Liver (tissue), 8 donors: ENCODE measurements at regions not wholly inside any gene's neighbourhood (a gene's known extent, or its start where the extent isn't known, plus 50 kb on each side); places are given as distances from the start of the nearest gene placed in this dataset.

Source experiments
- DNase-seq: peaks from one replicate; pipeline ENCODE4 v3.0.0-alpha.2; 2017; ENCODE audit warnings: low spot score
- H3K27ac ChIP-seq, 2 donors: one replicate each; pipeline ENCODE4 v1.7.0; 2013; ENCODE audit warnings: inconsistent platforms in 2 of 2, low read length in 2 of 2, control low read depth in 1 of 2, low read depth in 1 of 2, mild to moderate bottlenecking in 1 of 2
- H3K27me3 ChIP-seq, 4 donors: one replicate each; pipeline versions ENCODE4 v1.6.1 to v1.7.0; 2013; ENCODE audit warnings: low read length in 3 of 4, inconsistent platforms in 1 of 4, mild to moderate bottlenecking in 1 of 4, moderate library complexity in 1 of 4; ENCODE audit not compliant: control insufficient read depth in 4 of 4, insufficient read depth in 4 of 4
- H3K36me3 ChIP-seq, 4 donors: one replicate each; pipeline versions ENCODE4 v1.6.1 to v1.7.0; 2013; ENCODE audit warnings: low read length in 3 of 4, mild to moderate bottlenecking in 3 of 4, low read depth in 1 of 4, moderate library complexity in 1 of 4; ENCODE audit not compliant: control insufficient read depth in 4 of 4, insufficient read depth in 3 of 4
- H3K4me1 ChIP-seq, 4 donors: one replicate each; pipeline versions ENCODE4 v1.6.1 to v1.7.0; 2013; ENCODE audit warnings: low read length in 3 of 4, mild to moderate bottlenecking in 3 of 4, moderate library complexity in 1 of 4; ENCODE audit not compliant: control insufficient read depth in 4 of 4, insufficient read depth in 4 of 4
- H3K4me3 ChIP-seq, 3 donors: one replicate each; pipeline versions ENCODE4 v1.6.1 to v1.7.0; 2013; ENCODE audit warnings: low read length in 3 of 3, control low read depth in 1 of 3, low read depth in 1 of 3, mild to moderate bottlenecking in 1 of 3
- H3K9ac ChIP-seq, 2 donors: one replicate each; pipeline ENCODE4 v1.7.0; 2013; ENCODE audit warnings: low read length in 2 of 2, mild to moderate bottlenecking in 2 of 2, moderate library complexity in 2 of 2, control low read depth in 1 of 2, low read depth in 1 of 2
- H3K9me3 ChIP-seq, 4 donors: one replicate each; pipeline versions ENCODE4 v1.6.1 to v1.7.0; 2013; ENCODE audit warnings: low read length in 3 of 4; ENCODE audit not compliant: control insufficient read depth in 4 of 4
- CTCF ChIP-seq: fragments of 150-350 bp; IDR thresholded peaks from 2 replicates; pipeline ENCODE4 v1.5.1; 2017; ENCODE audit warnings: improper control_type of control experiment, low read depth, low read length; ENCODE audit not compliant: missing input control
- EGR1 ChIP-seq, 2 donors: IDR thresholded peaks; 2 replicates each; pipeline ENCODE4 v1.6.1; 2016 to 2018; ENCODE audit warnings: antibody characterized with exemption in 2 of 2, low read depth in 2 of 2
- GABPA ChIP-seq, 2 donors: IDR thresholded peaks in 1 of 2; conservative IDR thresholded peaks in 1 of 2; 2 replicates each; pipeline ENCODE4 v1.6.1; 2016; ENCODE audit warnings: antibody characterized with exemption in 2 of 2, mild to moderate bottlenecking in 1 of 2, moderate library complexity in 1 of 2
- HNF4A ChIP-seq, 2 donors: conservative IDR thresholded peaks; 2 replicates each; pipeline ENCODE4 v1.6.1; 2016; ENCODE audit warnings: antibody characterized with exemption in 2 of 2, mild to moderate bottlenecking in 2 of 2
- HNF4G ChIP-seq: IDR thresholded peaks from 2 replicates; pipeline ENCODE4 v1.6.1; 2016; ENCODE audit warnings: antibody characterized with exemption
- MAX ChIP-seq: IDR thresholded peaks from 2 replicates; pipeline ENCODE4 v1.6.1; 2016; ENCODE audit warnings: antibody characterized with exemption
- YY1 ChIP-seq: IDR thresholded peaks from 2 replicates; pipeline ENCODE4 v1.6.1; 2016; ENCODE audit warnings: antibody characterized with exemption, mild to moderate bottlenecking
- ZBTB33 ChIP-seq: IDR thresholded peaks from 2 replicates; pipeline ENCODE4 v1.6.1; 2016; ENCODE audit warnings: antibody characterized with exemption
- WGBS: extraction: QIAGEN DNeasy Blood & Tissue Kit; methylation state at CpG from one replicate; pipeline ENCODE4 v1.1.7; 2013; 5-methylcytosine and 5-hydroxymethylcytosine counted together
- donor health status: healthy.
- donor health status: healthy.
- donor health status: healthy.
- donor health status: healthy.
- donor health status: healthy.

GRCh38 chr22:48753381-48753730, 1074.3 kb downstream of the BRD1 start:
- 90% methylated on average over 10 of the region's 10 CpGs for WGBS
- no peaks in the 10 kb centered on the region for H3K36me3 ChIP-seq
- H3K4me1 ChIP-seq: no peaks in the 10 kb centered on the region
- H3K9ac ChIP-seq: no peak overlapping the region
- DNase-seq: peak; percentile 29
- no peak overlapping the region for H3K27ac ChIP-seq
- H3K27me3 ChIP-seq: peaks cover 0 to 4% (median 0%) of the 10 kb centered on the region in 4 donors
- no peaks in the 10 kb centered on the region for H3K9me3 ChIP-seq
- TF ChIP-seq GABPA (IDR thresholded peaks at IDR 0.05 in 1 of 2, conservative IDR thresholded peaks at IDR 0.05 in 1 of 2) (no peak), CTCF (no peak), HNF4A (conservative IDR thresholded peaks at IDR 0.05) (no peak), EGR1 (IDR thresholded peaks at IDR 0.05; ENCODE audit: low read depth in 2 of 2) (no peak), MAX (no peak)
- H3K4me3 ChIP-seq: no peak overlapping the region

GRCh38 chr22:48752451-48753380, 1075.0 kb downstream of the BRD1 start:
- no peaks in the 10 kb centered on the region for H3K9me3 ChIP-seq
- no peak for DNase-seq

More at GRCh38 chr22:48752451-48753380, 1075.0 kb downstream of the BRD1 start:
- Histone ChIP-seq H3K4me1 (no peaks in the 10 kb centered on the region), H3K27me3 (peaks cover 0 to 4% (median 0%) of the 10 kb centered on the region in 4 donors), H3K4me3 (no peak overlapping the region), H3K9ac (no peak overlapping the region), H3K27ac (no peak overlapping the region), H3K36me3 (no peaks in the 10 kb centered on the region)
- TF ChIP-seq YY1 (no peak), HNF4G (no peak), MAX (no peak), GABPA (IDR thresholded peaks at IDR 0.05 in 1 of 2, conservative IDR thresholded peaks at IDR 0.05 in 1 of 2) (no peak), ZBTB33 (no peak)
- 78% methylated on average over 22 of the region's 22 CpGs for WGBS
